Panc1 (cell line): ENCODE measurements at regions not wholly inside any gene's neighbourhood (a gene's known extent, or its start where the extent isn't known, plus 50 kb on each side); places are given as distances from the start of the nearest gene placed in this dataset.

Experiments used
- POLR2AphosphoS5 ChIP-seq: IDR thresholded peaks from 2 replicates; pipeline ENCODE4 v1.6.1; 2012; ENCODE audit warnings: mild to moderate bottlenecking, low read depth, low read length, moderate library complexity
- REST ChIP-seq, 2 experiments: IDR thresholded peaks; 2 replicates each; pipeline ENCODE4 v1.6.1; 2011 to 2012; ENCODE audit warnings: low read depth in 2 of 2, control low read depth in 1 of 2, low read length in 1 of 2, mild to moderate bottlenecking in 1 of 2, moderate library complexity in 1 of 2; ENCODE audit not compliant: insufficient read depth in 1 of 2
- TCF7L2 ChIP-seq: IDR thresholded peaks from 2 replicates; pipeline ENCODE4 v1.6.1; 2011; ENCODE audit warnings: mild to moderate bottlenecking, low read depth, low read length, inconsistent platforms
- TF ChIP-seq, protein P1 (sequence below): fragments of 450-650 bp; IDR thresholded peaks from 2 replicates; pipeline ENCODE4 v1.5.1; 2017; ENCODE audit warnings: mild to moderate bottlenecking

GRCh38 chr4:177960566-177960965, 518.3 kb upstream of the AGA start:
- TF ChIP-seq, protein P1, sequence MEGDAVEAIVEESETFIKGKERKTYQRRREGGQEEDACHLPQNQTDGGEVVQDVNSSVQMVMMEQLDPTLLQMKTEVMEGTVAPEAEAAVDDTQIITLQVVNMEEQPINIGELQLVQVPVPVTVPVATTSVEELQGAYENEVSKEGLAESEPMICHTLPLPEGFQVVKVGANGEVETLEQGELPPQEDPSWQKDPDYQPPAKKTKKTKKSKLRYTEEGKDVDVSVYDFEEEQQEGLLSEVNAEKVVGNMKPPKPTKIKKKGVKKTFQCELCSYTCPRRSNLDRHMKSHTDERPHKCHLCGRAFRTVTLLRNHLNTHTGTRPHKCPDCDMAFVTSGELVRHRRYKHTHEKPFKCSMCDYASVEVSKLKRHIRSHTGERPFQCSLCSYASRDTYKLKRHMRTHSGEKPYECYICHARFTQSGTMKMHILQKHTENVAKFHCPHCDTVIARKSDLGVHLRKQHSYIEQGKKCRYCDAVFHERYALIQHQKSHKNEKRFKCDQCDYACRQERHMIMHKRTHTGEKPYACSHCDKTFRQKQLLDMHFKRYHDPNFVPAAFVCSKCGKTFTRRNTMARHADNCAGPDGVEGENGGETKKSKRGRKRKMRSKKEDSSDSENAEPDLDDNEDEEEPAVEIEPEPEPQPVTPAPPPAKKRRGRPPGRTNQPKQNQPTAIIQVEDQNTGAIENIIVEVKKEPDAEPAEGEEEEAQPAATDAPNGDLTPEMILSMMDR: no peak
- TF ChIP-seq REST (IDR thresholded peaks at IDR 0.05; ENCODE audit: insufficient read depth in 1 of 2, low read depth in 2 of 2, low read length in 1 of 2): no peak
- no peak for TF ChIP-seq POLR2AphosphoS5
- no peak for TF ChIP-seq TCF7L2
